ENCODE measurements at regions not wholly inside any gene's neighbourhood (a gene's known extent, or its start where the extent isn't known, plus 50 kb on each side); places are given as distances from the start of the nearest gene placed in this dataset.

DNA sequence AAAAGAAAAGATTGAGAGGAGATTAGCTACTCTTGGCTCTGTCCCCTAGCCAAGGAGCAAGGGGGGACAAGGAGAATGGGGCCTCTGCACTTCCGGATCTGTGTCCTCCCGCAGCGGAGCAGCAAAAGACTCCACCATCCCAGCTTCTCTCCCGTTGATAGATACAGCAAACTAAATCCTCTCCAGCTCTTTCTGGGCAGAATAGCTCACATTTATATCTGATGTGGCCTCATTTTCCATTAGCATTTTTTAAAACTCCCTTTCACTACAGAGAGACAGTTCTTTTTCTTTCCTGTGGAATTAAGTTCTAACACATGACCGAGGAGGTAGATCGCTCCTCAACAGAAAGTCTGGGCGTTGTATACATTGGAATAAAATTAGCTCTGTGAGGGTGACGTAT, 260.9 kb upstream of the SOX4 start:
- Mint-ChIP-seq H3K36me3 (ENCODE audit: insufficient read depth, unreplicated experiment) (no peaks in the 10 kb centered on the region), H3K9me3 (ENCODE audit: low read depth, unreplicated experiment) (peaks cover 5% of the 10 kb centered on the region), H3K27me3 (ENCODE audit: unreplicated experiment) (no peaks in the 10 kb centered on the region), H3K4me3 (ENCODE audit: low read depth, unreplicated experiment) (no peak overlapping the region), H3K4me1 (ENCODE audit: low read depth, unreplicated experiment) (peaks cover 8% of the 10 kb centered on the region), H3K27ac (ENCODE audit: unreplicated experiment) (no peak overlapping the region)
- no peak for DNase-seq
- CTCF ChIA-PET = interaction anchor here (0.9 kb wide), 1 partner anchor 17 kb away, joined by 6 read pairs; no protein-coding TSS in a partner anchor
- no TSS peak for BruUV-seq (replicated peaks)
- TF ChIP-seq, protein P1, sequence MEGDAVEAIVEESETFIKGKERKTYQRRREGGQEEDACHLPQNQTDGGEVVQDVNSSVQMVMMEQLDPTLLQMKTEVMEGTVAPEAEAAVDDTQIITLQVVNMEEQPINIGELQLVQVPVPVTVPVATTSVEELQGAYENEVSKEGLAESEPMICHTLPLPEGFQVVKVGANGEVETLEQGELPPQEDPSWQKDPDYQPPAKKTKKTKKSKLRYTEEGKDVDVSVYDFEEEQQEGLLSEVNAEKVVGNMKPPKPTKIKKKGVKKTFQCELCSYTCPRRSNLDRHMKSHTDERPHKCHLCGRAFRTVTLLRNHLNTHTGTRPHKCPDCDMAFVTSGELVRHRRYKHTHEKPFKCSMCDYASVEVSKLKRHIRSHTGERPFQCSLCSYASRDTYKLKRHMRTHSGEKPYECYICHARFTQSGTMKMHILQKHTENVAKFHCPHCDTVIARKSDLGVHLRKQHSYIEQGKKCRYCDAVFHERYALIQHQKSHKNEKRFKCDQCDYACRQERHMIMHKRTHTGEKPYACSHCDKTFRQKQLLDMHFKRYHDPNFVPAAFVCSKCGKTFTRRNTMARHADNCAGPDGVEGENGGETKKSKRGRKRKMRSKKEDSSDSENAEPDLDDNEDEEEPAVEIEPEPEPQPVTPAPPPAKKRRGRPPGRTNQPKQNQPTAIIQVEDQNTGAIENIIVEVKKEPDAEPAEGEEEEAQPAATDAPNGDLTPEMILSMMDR (IDR thresholded peaks at IDR 0.05; ENCODE audit: unreplicated experiment) = no peak
- intact Hi-C loops (cut with micrococcal nuclease; ENCODE audit: unreplicated experiment) = loop anchor here (5.0 kb wide), 1 partner anchor 255 kb away; no protein-coding TSS in a partner anchor

DNA sequence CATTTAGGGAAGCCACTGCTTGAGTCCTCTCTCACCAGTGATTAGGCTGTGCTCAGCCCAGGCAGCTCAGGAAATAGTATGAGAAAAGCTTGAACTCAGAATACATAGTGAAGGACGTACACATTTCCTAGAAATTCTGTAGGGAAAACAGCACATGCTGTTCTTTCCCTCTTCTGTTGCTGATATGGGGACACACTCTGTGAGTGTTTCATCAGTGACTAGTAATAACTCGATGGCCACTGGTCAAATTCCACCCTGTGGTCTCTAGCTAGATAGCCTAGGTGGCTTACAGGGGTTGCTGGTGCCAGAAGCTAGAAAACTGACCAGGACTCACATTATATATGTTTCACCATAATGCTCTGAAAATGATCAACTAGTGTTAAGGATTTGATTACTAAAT, 259.8 kb upstream of the SOX4 start:
- BruUV-seq (replicated peaks) = no TSS peak
- DNase-seq = no peak
- H3K27me3 Mint-ChIP-seq (ENCODE audit: unreplicated experiment) = no peaks in the 10 kb centered on the region
- H3K36me3 Mint-ChIP-seq (ENCODE audit: insufficient read depth, unreplicated experiment) = no peaks in the 10 kb centered on the region
- no peak overlapping the region for H3K27ac Mint-ChIP-seq (ENCODE audit: unreplicated experiment)
- TF ChIP-seq, protein P1 (IDR thresholded peaks at IDR 0.05; ENCODE audit: unreplicated experiment) = no peak
- CTCF ChIA-PET = interaction anchor here (0.5 to 0.7 kb wide), 3 partner anchors 632 to 1451 kb away, joined by 4 to 5 read pairs (median 4); no protein-coding TSS in a partner anchor
- H3K4me1 Mint-ChIP-seq (ENCODE audit: low read depth, unreplicated experiment) = peaks cover 8% of the 10 kb centered on the region
- H3K9me3 Mint-ChIP-seq (ENCODE audit: low read depth, unreplicated experiment) = peaks cover 5% of the 10 kb centered on the region
- H3K4me3 Mint-ChIP-seq (ENCODE audit: low read depth, unreplicated experiment) = no peak overlapping the region
- intact Hi-C loops (cut with micrococcal nuclease; ENCODE audit: unreplicated experiment) = loop anchor here (5.0 kb wide), 1 partner anchor 254 kb away; no protein-coding TSS in a partner anchor

DNA sequence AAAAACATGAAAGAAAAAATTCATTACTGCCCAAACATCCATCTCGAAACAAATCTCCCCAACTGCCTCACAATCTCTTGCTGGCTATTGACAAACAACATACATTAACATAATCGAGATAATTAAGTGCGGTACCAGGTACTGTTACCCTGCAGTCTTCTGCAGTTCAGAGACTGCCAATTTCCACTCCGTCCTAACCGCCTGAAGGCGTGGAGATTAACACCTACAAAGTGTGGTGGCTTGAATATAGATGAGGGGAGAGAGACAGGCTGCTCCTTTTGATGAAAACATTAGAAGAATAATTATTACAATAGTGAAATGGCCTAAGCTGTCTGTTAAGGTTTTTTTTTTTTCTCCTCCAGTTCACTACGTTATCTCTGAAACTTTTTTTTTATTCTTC, 258.9 kb upstream of the SOX4 start:
- peaks cover 5% of the 10 kb centered on the region for H3K9me3 Mint-ChIP-seq (ENCODE audit: low read depth, unreplicated experiment)
- intact Hi-C loops (cut with micrococcal nuclease; ENCODE audit: unreplicated experiment) = loop anchor here (5.0 kb wide), 1 partner anchor 253 kb away; no protein-coding TSS in a partner anchor
- H3K4me1 Mint-ChIP-seq (ENCODE audit: low read depth, unreplicated experiment) = peaks cover 8% of the 10 kb centered on the region
- H3K4me3 Mint-ChIP-seq (ENCODE audit: low read depth, unreplicated experiment) = no peak overlapping the region
- no TSS peak for BruUV-seq (replicated peaks)
- no peaks in the 10 kb centered on the region for H3K27me3 Mint-ChIP-seq (ENCODE audit: unreplicated experiment)
- no peak for DNase-seq
- TF ChIP-seq, protein P1 (IDR thresholded peaks at IDR 0.05; ENCODE audit: unreplicated experiment) = no peak
- no peak overlapping the region for H3K27ac Mint-ChIP-seq (ENCODE audit: unreplicated experiment)
- H3K36me3 Mint-ChIP-seq (ENCODE audit: insufficient read depth, unreplicated experiment) = no peaks in the 10 kb centered on the region
- CTCF ChIA-PET = interaction anchor here (0.7 kb wide), 1 partner anchor 1148 kb away, joined by 5 read pairs; no protein-coding TSS in a partner anchor

DNA sequence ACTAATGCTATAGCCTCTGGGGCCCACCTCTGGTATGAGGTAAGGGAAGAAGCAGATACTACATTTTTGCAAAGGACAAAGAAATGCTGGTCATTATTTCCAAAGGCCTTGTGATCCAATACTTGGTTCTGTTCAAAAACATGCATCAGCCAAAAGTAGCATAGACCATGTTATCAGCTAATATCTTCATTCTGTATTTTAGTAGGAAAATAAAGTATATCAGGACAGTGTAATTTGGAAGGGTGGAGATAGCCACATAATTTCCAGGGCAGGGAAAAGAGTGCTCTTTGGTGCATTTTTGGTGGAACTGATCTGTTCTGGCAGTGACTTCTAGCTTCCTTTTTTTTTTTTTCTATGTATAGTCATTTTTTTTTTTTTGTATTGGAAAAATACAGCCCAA, 258.0 kb upstream of the SOX4 start:
- H3K36me3 Mint-ChIP-seq (ENCODE audit: insufficient read depth, unreplicated experiment) = no peaks in the 10 kb centered on the region
- peaks cover 5% of the 10 kb centered on the region for H3K9me3 Mint-ChIP-seq (ENCODE audit: low read depth, unreplicated experiment)
- BruUV-seq (replicated peaks) = no TSS peak
- DNase-seq = no peak
- TF ChIP-seq, protein P1 (IDR thresholded peaks at IDR 0.05; ENCODE audit: unreplicated experiment) = no peak
- no peak overlapping the region for H3K27ac Mint-ChIP-seq (ENCODE audit: unreplicated experiment)
- intact Hi-C loops (cut with micrococcal nuclease; ENCODE audit: unreplicated experiment) = no loop called here
- H3K4me1 Mint-ChIP-seq (ENCODE audit: low read depth, unreplicated experiment) = peaks cover 8% of the 10 kb centered on the region
- no peak overlapping the region for H3K4me3 Mint-ChIP-seq (ENCODE audit: low read depth, unreplicated experiment)
- CTCF ChIA-PET = interaction anchor here (0.6 kb wide), 1 partner anchor 110 kb away, joined by 5 read pairs; no protein-coding TSS in a partner anchor
- H3K27me3 Mint-ChIP-seq (ENCODE audit: unreplicated experiment) = no peaks in the 10 kb centered on the region
